DOHH2 (cell line): ENCODE measurements at regions not wholly inside any gene's neighbourhood (a gene's known extent, or its start where the extent isn't known, plus 50 kb on each side); places are given as distances from the start of the nearest gene placed in this dataset.

Experiments used
- H3F3A ChIP-seq: fragments of 200-600 bp; sonication (generic), shearing (Covaris generic); 2 replicates; pipeline ENCODE4 v1.6.0; 2016; ENCODE audit warnings: antibody characterized with exemption, mild to moderate bottlenecking; ENCODE audit not compliant: control insufficient read depth, insufficient read depth
- H3K27ac ChIP-seq: fragments of 200-600 bp; sonication (generic); 2 replicates; pipeline ENCODE4 v1.5.1; 2014; ENCODE audit warnings: low read depth, mild to moderate bottlenecking, low read length, moderate library complexity
- H3K27me3 ChIP-seq: fragments of 200-600 bp; sonication (generic); 2 replicates; pipeline ENCODE4 v1.6.1; 2014; ENCODE audit warnings: mild to moderate bottlenecking, low read length, mixed read lengths; ENCODE audit not compliant: control insufficient read depth
- H3K36me3 ChIP-seq: fragments of 200-600 bp; sonication (generic); 2 replicates; pipeline ENCODE4 v1.6.1; 2014; ENCODE audit warnings: mild to moderate bottlenecking, low read length, moderate library complexity, mixed read lengths; ENCODE audit not compliant: control insufficient read depth
- H3K4me1 ChIP-seq: fragments of 200-600 bp; sonication (generic); 2 replicates; pipeline ENCODE4 v1.6.1; 2014; ENCODE audit warnings: mild to moderate bottlenecking, low read length, mixed read lengths; ENCODE audit not compliant: control insufficient read depth
- H3K4me2 ChIP-seq: fragments of 200-600 bp; sonication (generic); 2 replicates; pipeline ENCODE4 v1.6.0; 2014; ENCODE audit warnings: mild to moderate bottlenecking, low read length, moderate library complexity
- H3K4me3 ChIP-seq: fragments of 200-600 bp; sonication (generic); 2 replicates; pipeline ENCODE4 v1.5.1; 2014; ENCODE audit warnings: mild to moderate bottlenecking, low read length, mixed read lengths
- H3K79me2 ChIP-seq: fragments of 200-600 bp; sonication (generic); 2 replicates; pipeline ENCODE4 v1.6.1; 2014; ENCODE audit warnings: mild to moderate bottlenecking, low read length, mixed read lengths; ENCODE audit not compliant: control insufficient read depth
- H3K9me2 ChIP-seq: fragments of 200-600 bp; sonication (generic); replicated peaks from 2 replicates; pipeline ENCODE4 v1.6.1; 2014; ENCODE audit warnings: mild to moderate bottlenecking, low read length, mixed read lengths; ENCODE audit not compliant: control insufficient read depth
- H3K9me3 ChIP-seq: fragments of 200-600 bp; sonication (generic); 2 replicates; pipeline ENCODE4 v1.6.1; 2014; ENCODE audit warnings: antibody characterized with exemption, low read length, mixed read lengths; ENCODE audit not compliant: control insufficient read depth, insufficient read depth
- H4K20me1 ChIP-seq: fragments of 200-600 bp; sonication (generic); 2 replicates; pipeline ENCODE4 v1.6.0; 2014; ENCODE audit warnings: low read depth, mild to moderate bottlenecking, antibody characterized with exemption, low read length, moderate library complexity; ENCODE audit not compliant: control insufficient read depth, insufficient read depth
- EZH2phosphoT487 ChIP-seq: fragments of 200-600 bp; sonication (generic); IDR thresholded peaks from 2 replicates; pipeline ENCODE4 v1.6.1; 2017; ENCODE audit warnings: borderline replicate concordance, mild to moderate bottlenecking, antibody characterized with exemption, low read length, moderate library complexity, mixed read lengths
- TF ChIP-seq, protein P1 (sequence below): fragments of 200-600 bp; sonication (generic); IDR thresholded peaks from one replicate; pipeline ENCODE4 v1.5.1; 2014; ENCODE audit warnings: antibody characterized with exemption, mild to moderate bottlenecking, low read depth, low read length; ENCODE audit not compliant: poor library complexity, severe bottlenecking

DNA sequence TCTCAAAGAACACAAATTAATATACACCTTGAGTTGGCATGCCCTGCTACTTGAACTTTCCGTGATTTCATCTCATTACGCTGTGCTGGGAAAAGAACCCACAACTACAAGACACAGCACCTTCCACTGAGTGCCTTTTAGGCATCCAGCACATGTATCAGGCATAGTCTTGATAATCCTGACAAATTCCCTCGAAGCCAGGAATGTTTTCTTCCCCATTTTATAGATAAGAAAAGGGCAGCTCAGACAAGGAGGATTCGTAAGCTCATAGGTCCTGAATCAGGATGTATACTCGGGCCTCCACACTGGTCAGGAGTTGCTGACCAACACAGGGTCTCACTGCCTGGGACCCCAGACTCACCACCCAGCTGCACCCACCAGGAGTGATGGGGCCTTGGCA lies 368.6 kb downstream of the TNS3 start:
- H3K36me3 ChIP-seq = no peaks in the 10 kb centered on the region
- TF ChIP-seq, protein P1, sequence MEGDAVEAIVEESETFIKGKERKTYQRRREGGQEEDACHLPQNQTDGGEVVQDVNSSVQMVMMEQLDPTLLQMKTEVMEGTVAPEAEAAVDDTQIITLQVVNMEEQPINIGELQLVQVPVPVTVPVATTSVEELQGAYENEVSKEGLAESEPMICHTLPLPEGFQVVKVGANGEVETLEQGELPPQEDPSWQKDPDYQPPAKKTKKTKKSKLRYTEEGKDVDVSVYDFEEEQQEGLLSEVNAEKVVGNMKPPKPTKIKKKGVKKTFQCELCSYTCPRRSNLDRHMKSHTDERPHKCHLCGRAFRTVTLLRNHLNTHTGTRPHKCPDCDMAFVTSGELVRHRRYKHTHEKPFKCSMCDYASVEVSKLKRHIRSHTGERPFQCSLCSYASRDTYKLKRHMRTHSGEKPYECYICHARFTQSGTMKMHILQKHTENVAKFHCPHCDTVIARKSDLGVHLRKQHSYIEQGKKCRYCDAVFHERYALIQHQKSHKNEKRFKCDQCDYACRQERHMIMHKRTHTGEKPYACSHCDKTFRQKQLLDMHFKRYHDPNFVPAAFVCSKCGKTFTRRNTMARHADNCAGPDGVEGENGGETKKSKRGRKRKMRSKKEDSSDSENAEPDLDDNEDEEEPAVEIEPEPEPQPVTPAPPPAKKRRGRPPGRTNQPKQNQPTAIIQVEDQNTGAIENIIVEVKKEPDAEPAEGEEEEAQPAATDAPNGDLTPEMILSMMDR = no peak
- no peak for TF ChIP-seq EZH2phosphoT487
- H3K4me1 ChIP-seq = no peaks in the 10 kb centered on the region
- no peaks in the 10 kb centered on the region for H4K20me1 ChIP-seq
- no peaks in the 10 kb centered on the region for H3K79me2 ChIP-seq
- peaks cover 25% of the 10 kb centered on the region for H3K27me3 ChIP-seq
- no peak overlapping the region for H3K4me2 ChIP-seq
- H3K9me3 ChIP-seq = no peaks in the 10 kb centered on the region
- H3K9me2 ChIP-seq = no peaks in the 10 kb centered on the region
- H3F3A ChIP-seq = no peaks in the 10 kb centered on the region
- H3K4me3 ChIP-seq = no peak overlapping the region
- no peak overlapping the region for H3K27ac ChIP-seq

DNA sequence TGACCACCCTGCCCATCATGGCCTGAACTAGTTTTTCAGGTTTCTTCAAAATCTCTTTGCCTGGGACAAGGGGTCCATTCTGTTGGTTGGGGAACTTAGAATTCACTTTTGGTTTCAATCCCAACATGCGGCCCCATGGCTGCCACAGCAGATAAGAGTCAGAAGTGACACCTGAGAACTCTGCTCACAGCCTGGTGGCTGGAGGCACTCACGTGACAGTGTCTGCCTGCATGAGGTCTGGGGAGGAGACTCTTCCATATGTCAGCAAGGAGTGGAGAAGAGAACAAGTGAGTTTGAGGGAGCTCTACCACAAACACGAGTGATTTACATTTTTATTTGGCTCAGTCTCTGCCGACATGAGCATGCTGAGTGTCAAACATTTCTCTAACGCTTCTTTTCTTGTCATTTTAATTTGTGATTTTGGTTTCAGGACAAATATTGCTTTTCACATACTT lies 370.4 kb downstream of the TNS3 start:
- no peaks in the 10 kb centered on the region for H3K4me1 ChIP-seq
- H4K20me1 ChIP-seq = no peaks in the 10 kb centered on the region
- H3K4me2 ChIP-seq = no peak overlapping the region
- no peaks in the 10 kb centered on the region for H3K9me3 ChIP-seq
- no peaks in the 10 kb centered on the region for H3F3A ChIP-seq
- no peaks in the 10 kb centered on the region for H3K36me3 ChIP-seq
- peaks cover 25% of the 10 kb centered on the region for H3K27me3 ChIP-seq
- TF ChIP-seq, protein P1 = no peak
- TF ChIP-seq EZH2phosphoT487 = no peak
- H3K9me2 ChIP-seq = no peaks in the 10 kb centered on the region
- no peaks in the 10 kb centered on the region for H3K79me2 ChIP-seq
- no peak overlapping the region for H3K27ac ChIP-seq
- H3K4me3 ChIP-seq = no peak overlapping the region

DNA sequence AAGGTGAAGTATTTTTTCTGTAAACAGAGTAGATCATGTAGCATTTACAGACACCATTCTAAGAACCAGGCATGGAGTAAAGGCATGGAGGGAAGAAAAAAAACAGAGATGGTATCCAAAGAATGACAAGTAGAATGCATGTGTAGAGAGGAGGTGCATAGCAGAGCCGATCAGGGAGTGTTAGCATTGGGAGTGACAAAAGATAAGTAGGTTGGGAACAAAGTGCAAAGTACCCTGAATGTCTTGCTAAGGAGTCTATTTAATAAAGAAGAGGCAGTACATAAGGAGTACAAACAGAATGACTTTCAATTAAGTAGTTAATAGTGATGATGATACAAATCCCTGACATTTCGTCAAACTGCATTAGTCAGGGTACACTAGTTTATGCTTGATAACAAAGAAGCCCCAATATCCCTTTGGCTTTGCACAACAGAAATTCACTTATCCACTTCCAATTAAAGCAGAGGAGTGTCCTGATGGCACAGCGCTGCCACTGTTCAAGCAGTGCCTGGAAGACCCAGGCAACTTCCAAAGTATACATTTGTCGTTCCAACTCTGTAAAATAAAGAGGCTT lies 371.5 kb downstream of the TNS3 start:
- no peak for TF ChIP-seq EZH2phosphoT487
- TF ChIP-seq, protein P1 = no peak
- H3K9me3 ChIP-seq = no peaks in the 10 kb centered on the region

More for the DNA sequence above, 371.5 kb downstream of the TNS3 start:
- no peaks in the 10 kb centered on the region for H3F3A ChIP-seq
- no peaks in the 10 kb centered on the region for H3K79me2 ChIP-seq
- H3K4me3 ChIP-seq = no peak overlapping the region
- no peaks in the 10 kb centered on the region for H3K4me1 ChIP-seq
- H3K27ac ChIP-seq = no peak overlapping the region
- H3K27me3 ChIP-seq = peaks cover 27% of the 10 kb centered on the region
- no peaks in the 10 kb centered on the region for H3K36me3 ChIP-seq
- no peak overlapping the region for H3K4me2 ChIP-seq
- no peaks in the 10 kb centered on the region for H4K20me1 ChIP-seq
- no peaks in the 10 kb centered on the region for H3K9me2 ChIP-seq
